ENCODE measurements at regions not wholly inside any gene's neighbourhood (a gene's known extent, or its start where the extent isn't known, plus 50 kb on each side); places are given as distances from the start of the nearest gene placed in this dataset.
A peak's percentile ranks its signal among the peaks of the same experiment; 100 is the strongest.

GRCh38 chr1:116268211-116268610 lies 104.8 kb upstream of the ATP1A1 start:
- TF ChIP-seq CTCF (IDR thresholded peaks at IDR 0.05; ENCODE audit: insufficient read depth, low read depth, low read length, missing control alignments): no peak
- no peak overlapping the region for H3K4me3 ChIP-seq (ENCODE audit: low read length)
- DNase-seq (ENCODE audit: low read depth): peak; percentile 97

DNA sequence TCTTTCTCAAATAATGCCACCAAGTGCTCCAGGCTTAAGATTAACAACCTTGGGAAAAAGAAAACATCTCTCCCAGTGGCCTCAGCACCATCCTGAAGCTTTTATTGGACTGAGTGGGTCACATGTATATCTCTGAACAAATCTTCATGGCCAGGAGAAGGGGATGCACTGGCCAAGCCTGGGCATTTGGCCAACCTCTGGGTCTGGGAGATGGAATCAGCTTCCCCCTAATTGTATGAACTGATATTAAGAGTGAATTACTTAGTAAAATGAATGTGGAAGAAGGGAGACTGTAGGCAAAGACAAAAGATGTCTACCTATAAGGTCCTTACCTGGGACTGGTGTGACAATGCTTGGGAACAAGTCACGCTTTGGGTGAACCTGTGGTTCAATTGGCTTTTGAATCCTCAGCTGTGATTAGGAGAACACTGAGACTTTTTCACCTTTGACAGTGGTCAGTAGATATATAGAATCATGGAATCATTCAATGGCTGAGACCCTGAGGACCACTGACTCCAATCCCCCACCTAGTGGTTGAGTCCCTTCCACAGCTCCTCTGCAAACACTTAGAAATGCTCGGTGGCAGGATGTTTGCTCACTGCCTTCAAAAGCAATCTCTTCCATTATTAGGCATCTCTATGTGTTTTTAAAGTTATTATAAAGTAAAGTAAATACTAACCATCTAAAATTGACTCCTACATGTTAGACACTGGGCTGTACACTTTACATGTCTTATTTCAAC lies 102.6 kb upstream of the ATP1A1 start:
- DNase-seq (ENCODE audit: low read depth): no peak
- no peak for TF ChIP-seq CTCF (IDR thresholded peaks at IDR 0.05; ENCODE audit: insufficient read depth, low read depth, low read length, missing control alignments)
- no peak overlapping the region for H3K4me3 ChIP-seq (ENCODE audit: low read length)

DNA sequence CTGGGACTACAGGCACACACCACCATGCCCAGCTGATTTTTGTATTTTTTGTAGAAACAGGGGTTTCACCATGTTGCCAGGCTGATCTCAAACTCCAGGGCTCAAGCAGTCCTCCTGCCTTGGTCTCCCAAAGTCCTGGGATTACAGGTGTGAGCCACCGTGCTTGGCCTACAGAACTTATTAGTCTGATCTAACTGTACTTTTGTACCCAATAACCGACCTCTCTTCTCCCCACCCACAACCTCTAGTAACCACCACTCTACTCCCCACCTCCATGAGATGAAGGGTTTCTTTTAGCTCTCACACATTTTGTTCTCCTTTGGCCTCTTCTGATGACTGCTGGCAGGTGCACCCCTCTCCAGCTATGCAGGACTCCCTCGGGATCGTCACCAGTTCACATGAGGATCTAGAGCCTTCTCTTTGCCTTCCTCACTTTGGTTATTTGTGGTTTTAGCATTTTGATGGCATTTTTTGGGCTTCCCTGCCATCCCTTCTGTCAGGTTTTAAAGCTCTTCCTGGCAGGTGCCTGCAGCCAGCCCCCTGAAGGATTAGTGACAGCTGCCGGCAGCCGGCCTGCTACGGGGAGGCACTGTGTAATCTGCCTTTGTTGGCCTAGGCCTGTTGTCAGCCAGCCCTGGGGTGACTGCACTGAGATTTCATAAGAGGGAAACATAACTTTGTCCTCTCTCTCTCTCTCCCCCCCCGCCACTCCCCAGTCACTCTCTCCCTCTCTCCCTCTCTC lies 99.8 kb upstream of the ATP1A1 start:
- no peak for TF ChIP-seq CTCF (IDR thresholded peaks at IDR 0.05; ENCODE audit: insufficient read depth, low read depth, low read length, missing control alignments)
- H3K4me3 ChIP-seq (ENCODE audit: low read length): no peak overlapping the region
- DNase-seq (ENCODE audit: low read depth): peak; percentile 16

DNA sequence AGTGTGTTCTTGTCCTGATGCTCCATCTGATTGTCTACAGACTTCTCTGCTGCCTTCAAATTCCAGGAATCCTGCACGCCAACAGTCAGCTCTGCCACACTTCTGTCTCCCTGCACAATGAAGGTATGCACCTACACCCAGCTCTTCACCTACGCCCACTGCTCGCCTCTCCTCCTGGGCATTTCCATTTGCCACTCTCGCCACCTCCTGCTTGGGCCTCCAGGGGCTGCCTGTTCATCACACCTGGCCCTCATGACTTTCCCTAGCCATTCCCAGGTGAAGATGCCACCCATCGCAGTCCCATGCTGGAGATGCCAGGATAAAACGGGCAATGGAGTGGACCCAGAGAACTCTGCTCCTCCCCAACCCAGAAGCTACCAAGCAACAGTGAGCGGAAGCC lies 96.5 kb upstream of the ATP1A1 start:
- no peak for DNase-seq (ENCODE audit: low read depth)
- no peak for TF ChIP-seq CTCF (IDR thresholded peaks at IDR 0.05; ENCODE audit: insufficient read depth, low read depth, low read length, missing control alignments)
- H3K4me3 ChIP-seq (ENCODE audit: low read length): no peak overlapping the region

GRCh38 chr1:116277840-116278540 lies 95.1 kb upstream of the ATP1A1 start:
- no peak for DNase-seq (ENCODE audit: low read depth)
- no peak overlapping the region for H3K4me3 ChIP-seq (ENCODE audit: low read length)
- no peak for TF ChIP-seq CTCF (IDR thresholded peaks at IDR 0.05; ENCODE audit: insufficient read depth, low read depth, low read length, missing control alignments)

- DNase-seq (ENCODE audit: low read depth): peak; percentile 10
- no peak overlapping the region for H3K4me3 ChIP-seq (ENCODE audit: low read length)
- no peak for TF ChIP-seq CTCF (IDR thresholded peaks at IDR 0.05; ENCODE audit: insufficient read depth, low read depth, low read length, missing control alignments)
Observed at GRCh38 chr1:116278541-116278866, 94.5 kb upstream of the ATP1A1 start.

All from epithelial cell of esophagus (primary cell).